ENCODE measurements at regions not wholly inside any gene's neighbourhood (a gene's known extent, or its start where the extent isn't known, plus 50 kb on each side); places are given as distances from the start of the nearest gene placed in this dataset.

DNA sequence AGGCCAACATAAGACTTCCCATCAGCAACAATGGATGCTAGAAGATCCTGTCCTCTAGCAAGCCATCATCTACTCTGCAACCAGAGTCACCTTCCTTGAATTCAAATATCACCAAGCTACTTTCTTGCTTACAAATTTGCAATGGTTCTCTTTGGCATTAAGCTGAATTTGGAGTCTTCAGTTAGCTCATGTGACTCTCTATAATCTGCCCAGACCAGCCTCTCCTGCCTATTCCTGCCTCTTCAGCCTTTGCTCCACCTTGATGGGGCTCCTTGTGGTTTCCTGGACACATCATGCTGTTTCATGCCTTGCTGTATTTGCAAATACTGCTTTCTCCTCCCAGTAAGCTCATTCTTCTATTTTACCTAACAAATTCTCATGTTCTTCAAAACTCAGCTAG, 82.3 kb downstream of the RASSF10 start:
- no peaks in the 10 kb centered on the region for H3K36me3 ChIP-seq (ENCODE audit: control insufficient read depth, insufficient read depth, low read length)
- no peaks in the 10 kb centered on the region for H3K9me3 ChIP-seq (ENCODE audit: control insufficient read depth, low read length)
- H3K4me3 ChIP-seq (ENCODE audit: insufficient read depth, low read depth, low read length), result no peak overlapping the region
- H3K27ac ChIP-seq (ENCODE audit: insufficient read depth, low read depth, low read length, poor library complexity, severe bottlenecking), result no peak overlapping the region
- no peaks in the 10 kb centered on the region for H3K4me1 ChIP-seq (ENCODE audit: control insufficient read depth, insufficient read depth, low read length)
- no peaks in the 10 kb centered on the region for H3K27me3 ChIP-seq (ENCODE audit: control insufficient read depth, insufficient read depth, low read length, poor library complexity, severe bottlenecking)

DNA sequence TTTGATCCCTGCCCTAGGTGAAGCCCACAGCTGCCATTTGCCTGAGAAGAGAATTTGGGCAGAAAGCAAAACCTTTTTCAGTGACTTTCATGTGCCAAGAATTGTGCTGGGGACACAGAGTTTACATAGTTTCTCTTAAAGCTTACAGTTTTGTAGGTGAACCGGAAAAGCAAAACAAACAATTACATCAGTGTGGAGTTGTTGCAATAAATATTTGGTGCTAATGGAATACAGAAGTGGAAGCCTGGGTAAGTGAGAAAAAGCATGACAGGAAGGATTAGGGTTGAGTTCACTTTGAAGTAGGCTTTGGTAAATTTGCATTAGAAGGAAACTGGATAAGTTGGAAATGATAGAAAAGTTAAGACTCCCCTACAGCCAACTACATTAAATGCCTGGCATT, 82.7 kb downstream of the RASSF10 start:
- Histone ChIP-seq H3K27ac (ENCODE audit: insufficient read depth, low read depth, low read length, poor library complexity, severe bottlenecking) (no peak overlapping the region), H3K36me3 (ENCODE audit: control insufficient read depth, insufficient read depth, low read length) (no peaks in the 10 kb centered on the region), H3K9me3 (ENCODE audit: control insufficient read depth, low read length) (no peaks in the 10 kb centered on the region), H3K4me1 (ENCODE audit: control insufficient read depth, insufficient read depth, low read length) (no peaks in the 10 kb centered on the region), H3K27me3 (ENCODE audit: control insufficient read depth, insufficient read depth, low read length, poor library complexity, severe bottlenecking) (no peaks in the 10 kb centered on the region), H3K4me3 (ENCODE audit: insufficient read depth, low read depth, low read length) (no peak overlapping the region)
- WGBS, 2 experiments, result 84 to 94% methylated on average over 1 of the region's 1 CpG

DNA sequence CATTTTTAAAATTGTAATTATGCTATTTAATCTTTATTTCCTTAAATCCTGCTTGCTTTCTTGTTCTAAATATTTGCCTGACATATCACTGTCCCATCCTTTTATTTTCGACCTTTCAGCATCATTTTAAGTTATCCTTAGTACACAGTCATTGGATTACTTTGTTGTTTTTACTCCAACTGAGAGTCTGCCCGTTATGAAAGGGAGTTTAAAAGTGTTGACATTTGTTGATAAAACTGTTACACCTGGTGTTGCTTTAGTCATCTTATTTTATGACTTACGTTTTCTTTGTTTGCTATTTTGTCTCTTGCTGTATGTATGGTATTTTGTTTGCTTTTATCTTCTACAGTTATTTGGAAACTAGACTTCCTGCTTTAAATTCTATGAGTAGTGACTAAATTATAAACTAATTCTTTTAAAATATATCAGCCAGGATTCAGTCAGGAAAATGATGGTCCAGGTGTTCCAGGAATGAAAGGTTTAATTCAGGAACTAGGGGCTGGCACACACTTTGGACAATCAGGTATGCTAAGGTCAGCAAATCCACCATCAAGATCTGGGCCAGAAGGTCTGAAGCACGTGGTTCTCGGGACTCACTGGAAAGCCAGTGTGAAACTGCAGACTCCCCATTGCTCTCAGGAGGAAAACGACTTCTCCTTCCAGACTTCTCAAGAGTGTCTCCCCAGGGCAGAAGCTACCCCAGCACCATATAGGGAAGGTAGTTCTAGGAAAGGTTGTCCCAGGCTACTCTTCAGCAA, 86.0 kb downstream of the RASSF10 start:
- Histone ChIP-seq H3K27ac (ENCODE audit: insufficient read depth, low read depth, low read length, poor library complexity, severe bottlenecking) (no peak overlapping the region), H3K4me1 (ENCODE audit: control insufficient read depth, insufficient read depth, low read length) (peaks cover 9% of the 10 kb centered on the region)
- 69 to 80% methylated on average over 4 to 6 of the region's 6 CpGs for WGBS, 2 experiments

DNA sequence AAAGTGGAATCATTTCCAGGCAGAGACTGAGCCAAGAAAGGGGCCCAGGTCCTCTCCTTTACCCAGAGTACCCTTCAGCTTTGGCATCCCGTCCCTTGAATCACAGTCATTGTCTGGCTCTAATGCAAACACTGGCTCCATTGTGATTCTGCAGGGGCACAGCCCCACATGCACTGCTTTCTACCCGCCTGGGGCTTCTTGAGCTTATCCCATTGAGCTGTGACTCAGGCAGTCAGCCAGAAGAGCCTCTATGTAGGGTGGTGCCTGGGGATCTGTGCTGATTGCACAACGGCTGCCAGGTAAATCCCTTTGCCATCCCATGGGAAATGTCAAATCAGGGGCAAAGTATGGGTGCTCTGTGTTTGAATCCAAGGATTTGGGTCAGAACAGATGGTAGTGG, 88.9 kb downstream of the RASSF10 start:
- H3K27me3 ChIP-seq (ENCODE audit: control insufficient read depth, insufficient read depth, low read length, poor library complexity, severe bottlenecking), result no peaks in the 10 kb centered on the region
- 39 to 44% methylated on average over 3 of the region's 3 CpGs for WGBS, 2 experiments
- no peak overlapping the region for H3K4me3 ChIP-seq (ENCODE audit: insufficient read depth, low read depth, low read length)
- no peaks in the 10 kb centered on the region for H3K9me3 ChIP-seq (ENCODE audit: control insufficient read depth, low read length)
- H3K4me1 ChIP-seq (ENCODE audit: control insufficient read depth, insufficient read depth, low read length), result peaks cover 16% of the 10 kb centered on the region
- H3K27ac ChIP-seq (ENCODE audit: insufficient read depth, low read depth, low read length, poor library complexity, severe bottlenecking), result no peak overlapping the region
- H3K36me3 ChIP-seq (ENCODE audit: control insufficient read depth, insufficient read depth, low read length), result no peaks in the 10 kb centered on the region

More for the DNA sequence above, 86.0 kb downstream of the RASSF10 start:
- H3K9me3 ChIP-seq (ENCODE audit: control insufficient read depth, low read length), result no peaks in the 10 kb centered on the region
- no peaks in the 10 kb centered on the region for H3K27me3 ChIP-seq (ENCODE audit: control insufficient read depth, insufficient read depth, low read length, poor library complexity, severe bottlenecking)
- H3K36me3 ChIP-seq (ENCODE audit: control insufficient read depth, insufficient read depth, low read length), result no peaks in the 10 kb centered on the region
- H3K4me3 ChIP-seq (ENCODE audit: insufficient read depth, low read depth, low read length), result no peak overlapping the region

DNA sequence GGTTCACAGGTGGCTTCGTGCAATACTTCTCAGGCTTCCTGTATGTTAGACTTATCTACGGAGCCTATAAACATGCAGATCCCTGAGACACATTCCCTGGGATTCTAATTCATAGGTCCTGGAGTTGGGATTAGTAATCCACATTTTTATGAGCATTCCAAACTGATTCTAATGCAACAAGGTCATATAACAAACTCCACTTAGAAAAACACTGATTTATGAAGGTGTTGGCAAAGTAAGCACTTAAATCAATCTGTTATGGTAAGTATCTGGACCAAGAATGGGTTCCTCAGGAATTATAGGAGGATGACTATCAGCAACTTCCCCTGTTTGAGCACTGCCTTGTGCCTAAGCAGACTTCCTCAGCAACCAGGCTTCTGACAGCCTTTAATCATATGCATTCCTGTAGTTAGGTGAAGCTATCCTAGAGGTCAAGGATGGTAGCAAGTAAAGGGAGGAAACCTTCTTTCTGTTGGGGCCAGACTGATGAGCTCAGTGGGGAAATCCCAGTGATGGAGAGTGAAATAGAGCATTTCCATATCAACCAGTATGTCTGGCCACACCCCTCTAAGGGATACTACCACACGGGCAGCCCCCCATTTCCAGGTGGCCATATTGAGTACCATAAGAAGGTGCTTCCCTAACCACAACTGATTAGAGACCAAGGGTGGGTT, 89.6 kb downstream of the RASSF10 start:
- Histone ChIP-seq H3K4me1 (ENCODE audit: control insufficient read depth, insufficient read depth, low read length) (peaks cover 16% of the 10 kb centered on the region), H3K27me3 (ENCODE audit: control insufficient read depth, insufficient read depth, low read length, poor library complexity, severe bottlenecking) (no peaks in the 10 kb centered on the region), H3K36me3 (ENCODE audit: control insufficient read depth, insufficient read depth, low read length) (no peaks in the 10 kb centered on the region), H3K27ac (ENCODE audit: insufficient read depth, low read depth, low read length, poor library complexity, severe bottlenecking) (no peak overlapping the region), H3K9me3 (ENCODE audit: control insufficient read depth, low read length) (no peaks in the 10 kb centered on the region), H3K4me3 (ENCODE audit: insufficient read depth, low read depth, low read length) (no peak overlapping the region)
- WGBS, 2 experiments, result 94 to 96% methylated on average over 3 of the region's 3 CpGs

DNA sequence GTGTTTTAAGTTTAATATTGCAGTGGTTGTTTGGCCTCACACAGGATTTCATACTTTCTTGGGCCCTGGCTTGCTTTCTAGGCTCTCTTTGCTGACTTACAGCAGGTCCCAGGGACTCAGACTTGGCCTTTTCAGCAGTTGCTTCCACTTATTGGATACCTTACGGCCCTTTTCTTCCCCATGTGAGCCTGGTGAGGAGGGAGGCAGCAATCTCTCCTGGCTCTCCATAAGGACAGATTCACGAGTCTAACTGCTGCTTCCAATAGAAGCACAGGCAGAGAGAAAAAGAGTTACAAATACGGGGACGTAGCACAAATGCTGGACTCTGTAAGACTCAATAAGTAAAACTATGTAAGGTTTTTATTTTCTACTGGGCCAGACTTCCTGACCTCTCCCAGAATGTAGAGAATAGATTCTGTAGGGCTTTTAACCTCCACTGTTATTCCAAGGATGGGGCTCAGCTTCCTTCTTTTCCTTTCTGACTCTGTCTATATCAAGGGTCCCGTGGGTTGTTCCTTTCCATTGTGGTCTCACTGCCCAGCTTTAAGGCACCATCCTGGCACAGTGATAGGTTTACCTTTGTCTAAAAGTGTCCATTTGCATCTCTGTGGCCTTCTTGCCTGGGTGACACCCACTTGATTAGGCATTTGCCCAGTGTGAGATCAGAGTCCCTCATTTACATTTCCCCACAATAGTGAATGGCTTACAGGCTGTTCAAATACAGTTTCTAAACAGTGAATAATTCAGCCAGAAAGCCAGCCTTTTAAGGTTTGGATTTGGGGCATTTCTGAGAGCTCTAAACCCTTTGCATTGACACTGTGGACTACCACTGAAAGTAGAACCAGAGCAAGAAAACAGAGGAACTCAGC, 92.8 kb downstream of the RASSF10 start:
- no peaks in the 10 kb centered on the region for H3K27me3 ChIP-seq (ENCODE audit: control insufficient read depth, insufficient read depth, low read length, poor library complexity, severe bottlenecking)
- no peaks in the 10 kb centered on the region for H3K36me3 ChIP-seq (ENCODE audit: control insufficient read depth, insufficient read depth, low read length)
- H3K4me1 ChIP-seq (ENCODE audit: control insufficient read depth, insufficient read depth, low read length), result peaks cover 16% of the 10 kb centered on the region
- peak overlapping the region; percentile 67 for H3K27ac ChIP-seq (ENCODE audit: insufficient read depth, low read depth, low read length, poor library complexity, severe bottlenecking)
- H3K9me3 ChIP-seq (ENCODE audit: control insufficient read depth, low read length), result no peaks in the 10 kb centered on the region
- WGBS, 2 experiments, result 39 to 44% methylated on average over 5 of the region's 5 CpGs
- H3K4me3 ChIP-seq (ENCODE audit: insufficient read depth, low read depth, low read length), result no peak overlapping the region

DNA sequence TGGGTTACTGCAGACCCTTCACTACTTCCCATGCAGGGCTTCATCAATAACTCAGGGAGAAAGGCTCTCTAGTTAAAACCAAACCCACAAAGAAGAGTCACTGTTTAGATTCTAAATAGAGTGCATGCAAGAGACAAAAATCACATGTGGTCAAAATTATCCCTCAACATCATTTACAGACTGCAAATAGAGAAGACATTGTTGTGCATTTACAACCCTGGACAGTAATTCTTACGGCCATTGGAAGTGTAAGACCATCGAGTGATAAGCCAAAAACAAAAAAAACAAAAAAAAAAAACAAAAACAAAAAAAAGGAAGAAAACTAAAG, 93.4 kb downstream of the RASSF10 start:
- Histone ChIP-seq H3K4me3 (ENCODE audit: insufficient read depth, low read depth, low read length) (no peak overlapping the region), H3K4me1 (ENCODE audit: control insufficient read depth, insufficient read depth, low read length) (peaks cover 15% of the 10 kb centered on the region), H3K27ac (ENCODE audit: insufficient read depth, low read depth, low read length, poor library complexity, severe bottlenecking) (peak overlapping the region; percentile 30), H3K36me3 (ENCODE audit: control insufficient read depth, insufficient read depth, low read length) (no peaks in the 10 kb centered on the region), H3K9me3 (ENCODE audit: control insufficient read depth, low read length) (no peaks in the 10 kb centered on the region), H3K27me3 (ENCODE audit: control insufficient read depth, insufficient read depth, low read length, poor library complexity, severe bottlenecking) (no peaks in the 10 kb centered on the region)
- 89 to 92% methylated on average over 2 of the region's 2 CpGs for WGBS, 2 experiments

DNA sequence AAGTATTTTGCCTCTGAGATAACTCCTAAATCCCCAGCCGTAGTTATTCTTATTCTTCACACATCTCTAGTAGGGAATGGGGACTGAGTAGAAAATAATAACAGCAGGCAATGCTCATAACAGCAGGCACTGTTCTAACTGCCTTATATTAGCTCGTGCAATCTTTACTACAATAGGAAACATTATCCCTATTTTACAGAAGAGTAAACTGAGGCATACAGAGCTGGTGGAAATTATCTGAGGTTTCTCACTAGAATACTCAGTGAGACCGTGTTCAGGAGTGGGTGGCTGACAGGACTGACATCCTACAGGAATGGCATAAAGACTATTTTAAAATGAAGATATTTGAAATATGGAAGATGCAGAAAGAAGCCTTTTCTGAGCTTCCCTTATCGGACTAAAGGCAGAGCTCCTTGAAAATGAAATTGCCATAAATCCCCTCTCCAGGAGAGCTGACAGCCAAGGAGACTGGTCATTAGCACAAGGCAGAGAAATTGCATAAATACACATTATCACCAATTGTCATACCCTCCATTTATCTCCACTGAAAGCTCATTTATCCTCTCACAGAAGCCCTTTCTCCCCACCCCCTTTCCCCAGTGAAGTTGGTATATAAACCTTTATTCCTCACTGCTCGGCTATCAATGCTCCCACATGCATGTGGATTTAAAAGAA, 93.9 kb downstream of the RASSF10 start:
- Histone ChIP-seq H3K4me3 (ENCODE audit: insufficient read depth, low read depth, low read length) (no peak overlapping the region), H3K9me3 (ENCODE audit: control insufficient read depth, low read length) (no peaks in the 10 kb centered on the region), H3K36me3 (ENCODE audit: control insufficient read depth, insufficient read depth, low read length) (no peaks in the 10 kb centered on the region), H3K27ac (ENCODE audit: insufficient read depth, low read depth, low read length, poor library complexity, severe bottlenecking) (no peak overlapping the region), H3K27me3 (ENCODE audit: control insufficient read depth, insufficient read depth, low read length, poor library complexity, severe bottlenecking) (no peaks in the 10 kb centered on the region), H3K4me1 (ENCODE audit: control insufficient read depth, insufficient read depth, low read length) (peaks cover 10% of the 10 kb centered on the region)
- 77 to 87% methylated on average over 4 to 5 of the region's 5 CpGs for WGBS, 2 experiments

DNA sequence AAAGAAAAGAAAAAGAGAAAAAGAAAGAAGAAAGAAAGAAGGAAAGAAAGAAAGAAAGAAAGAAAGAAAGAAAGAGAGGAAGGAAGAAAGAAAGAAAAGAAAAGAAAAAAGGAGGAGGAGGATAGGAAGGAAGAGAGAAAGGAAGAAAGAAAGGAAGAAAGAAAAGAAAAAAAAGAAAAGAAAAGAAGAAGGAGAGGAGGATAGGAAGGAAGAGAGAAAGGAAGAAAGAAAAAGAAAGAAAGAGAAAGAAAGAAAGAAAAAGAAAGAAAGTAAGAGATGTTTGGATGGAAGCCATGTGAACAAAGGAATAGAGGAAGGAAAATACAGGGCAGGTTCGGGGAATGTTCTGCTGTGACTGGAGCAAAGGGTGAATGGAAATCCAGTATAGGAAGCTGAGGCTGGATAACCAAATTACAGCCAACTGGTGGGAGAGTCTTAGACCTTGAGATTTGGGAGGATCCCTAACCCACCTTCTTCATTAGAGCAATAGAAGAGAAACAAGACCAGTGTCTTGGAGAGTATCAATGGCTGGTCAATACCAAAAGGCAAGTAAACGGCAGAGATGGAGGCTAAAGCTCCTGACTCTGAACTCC, 94.9 kb downstream of the RASSF10 start:
- H3K27ac ChIP-seq (ENCODE audit: insufficient read depth, low read depth, low read length, poor library complexity, severe bottlenecking), result no peak overlapping the region
- H3K27me3 ChIP-seq (ENCODE audit: control insufficient read depth, insufficient read depth, low read length, poor library complexity, severe bottlenecking), result no peaks in the 10 kb centered on the region
- 45 to 46% methylated on average over 2 of the region's 2 CpGs for WGBS, 2 experiments
- H3K36me3 ChIP-seq (ENCODE audit: control insufficient read depth, insufficient read depth, low read length), result no peaks in the 10 kb centered on the region
- no peaks in the 10 kb centered on the region for H3K9me3 ChIP-seq (ENCODE audit: control insufficient read depth, low read length)
- H3K4me3 ChIP-seq (ENCODE audit: insufficient read depth, low read depth, low read length), result no peak overlapping the region
- H3K4me1 ChIP-seq (ENCODE audit: control insufficient read depth, insufficient read depth, low read length), result peaks cover 7% of the 10 kb centered on the region
